Esophagus squamous epithelium (tissue), 4 donors: ENCODE measurements at regions not wholly inside any gene's neighbourhood (a gene's known extent, or its start where the extent isn't known, plus 50 kb on each side); places are given as distances from the start of the nearest gene placed in this dataset.

ENCODE experiments used
- POLR2A ChIP-seq, 4 donors: fragments of 450-650 bp; IDR thresholded peaks; one replicate each; pipeline ENCODE4 v1.6.1; 2017; ENCODE audit warnings: antibody characterized with exemption in 4 of 4, mild to moderate bottlenecking in 4 of 4, moderate library complexity in 3 of 4
- TF ChIP-seq, protein P1 (sequence below), 6 experiments: fragments of 450-650 bp in 4 of 6; fragments of 200-600 bp in 2 of 6; sonication (generic) in 2 of 6; IDR thresholded peaks; one replicate each; pipeline ENCODE4 v1.5.1; 2016 to 2019; ENCODE audit warnings: antibody characterized with exemption in 6 of 6, mild to moderate bottlenecking in 4 of 6, moderate library complexity in 4 of 6

DNA sequence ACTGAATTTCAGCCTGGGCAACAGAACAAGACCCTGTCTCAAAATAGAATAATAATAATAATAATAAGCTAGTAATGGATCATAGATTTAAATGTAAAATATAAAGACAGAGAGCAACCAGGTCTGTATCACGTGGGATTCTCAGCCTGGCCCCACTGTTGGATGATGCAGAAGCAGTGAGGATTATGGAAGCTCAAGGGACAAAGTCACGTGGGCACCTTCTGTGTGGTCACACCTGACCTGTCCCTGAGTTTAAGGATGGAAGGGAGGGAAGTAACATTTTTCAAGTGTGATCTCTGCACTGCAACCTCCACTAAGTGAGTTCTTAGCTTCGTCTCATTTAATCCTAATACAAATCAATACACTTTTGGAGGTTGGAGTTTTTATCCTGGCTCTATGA is 212.5 kb upstream of the IER5L start:
- TF ChIP-seq, protein P1, sequence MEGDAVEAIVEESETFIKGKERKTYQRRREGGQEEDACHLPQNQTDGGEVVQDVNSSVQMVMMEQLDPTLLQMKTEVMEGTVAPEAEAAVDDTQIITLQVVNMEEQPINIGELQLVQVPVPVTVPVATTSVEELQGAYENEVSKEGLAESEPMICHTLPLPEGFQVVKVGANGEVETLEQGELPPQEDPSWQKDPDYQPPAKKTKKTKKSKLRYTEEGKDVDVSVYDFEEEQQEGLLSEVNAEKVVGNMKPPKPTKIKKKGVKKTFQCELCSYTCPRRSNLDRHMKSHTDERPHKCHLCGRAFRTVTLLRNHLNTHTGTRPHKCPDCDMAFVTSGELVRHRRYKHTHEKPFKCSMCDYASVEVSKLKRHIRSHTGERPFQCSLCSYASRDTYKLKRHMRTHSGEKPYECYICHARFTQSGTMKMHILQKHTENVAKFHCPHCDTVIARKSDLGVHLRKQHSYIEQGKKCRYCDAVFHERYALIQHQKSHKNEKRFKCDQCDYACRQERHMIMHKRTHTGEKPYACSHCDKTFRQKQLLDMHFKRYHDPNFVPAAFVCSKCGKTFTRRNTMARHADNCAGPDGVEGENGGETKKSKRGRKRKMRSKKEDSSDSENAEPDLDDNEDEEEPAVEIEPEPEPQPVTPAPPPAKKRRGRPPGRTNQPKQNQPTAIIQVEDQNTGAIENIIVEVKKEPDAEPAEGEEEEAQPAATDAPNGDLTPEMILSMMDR (IDR thresholded peaks at IDR 0.05), result no peak
- TF ChIP-seq POLR2A (IDR thresholded peaks at IDR 0.05), result no peak
